Hepatic stellate cell (primary cell): ENCODE measurements at regions not wholly inside any gene's neighbourhood (a gene's known extent, or its start where the extent isn't known, plus 50 kb on each side); places are given as distances from the start of the nearest gene placed in this dataset.
"Not testable (repeated sequence)": the region's sequence is repeated elsewhere in the genome, so short reads cannot be mapped to it uniquely, and the experiment has no call there.

Experiments
- DNase-seq: peaks from one replicate; pipeline ENCODE4 v3.0.0; 2011; ENCODE audit warnings: low spot score

GRCh38 chr5:34189246-34189645, 146.2 kb upstream of the C1QTNF3 start:
- DNase-seq, result not testable (repeated sequence)

DNA sequence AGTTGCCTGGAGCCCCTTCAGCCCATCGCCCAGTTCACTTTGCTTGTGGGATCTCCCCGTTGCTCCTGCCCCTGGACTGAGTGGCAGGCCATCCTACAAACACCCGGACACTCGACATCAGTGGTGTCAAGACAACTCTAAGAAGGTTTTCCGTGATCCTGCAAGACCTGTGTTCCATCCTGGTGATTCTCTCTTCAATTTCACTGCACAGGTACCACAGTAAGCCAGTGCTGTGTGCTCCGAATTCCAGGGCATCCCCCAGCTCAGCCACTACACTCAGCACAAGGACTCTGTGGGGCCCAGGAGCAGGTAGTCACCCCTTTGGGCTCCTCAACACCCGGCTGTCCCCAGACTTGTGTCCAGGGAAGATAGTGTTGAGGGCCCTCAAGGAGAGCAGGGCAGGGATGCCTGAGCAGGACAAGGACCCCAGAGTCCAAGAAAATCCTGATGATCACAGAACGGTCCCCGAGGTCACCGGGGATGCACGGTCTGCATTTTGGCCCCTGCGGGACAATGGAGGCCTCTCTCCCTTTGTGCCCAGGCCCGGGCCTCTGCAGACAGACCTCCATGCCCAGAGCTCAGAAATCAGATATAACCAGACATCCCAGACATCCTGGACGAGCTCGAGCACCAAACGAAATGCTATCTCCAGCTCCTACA, 146.9 kb upstream of the C1QTNF3 start:
- DNase-seq, result peak; percentile 22

- DNase-seq, result not testable (repeated sequence)
Measured at GRCh38 chr5:34190466-34190865, 147.5 kb upstream of the C1QTNF3 start.

DNA sequence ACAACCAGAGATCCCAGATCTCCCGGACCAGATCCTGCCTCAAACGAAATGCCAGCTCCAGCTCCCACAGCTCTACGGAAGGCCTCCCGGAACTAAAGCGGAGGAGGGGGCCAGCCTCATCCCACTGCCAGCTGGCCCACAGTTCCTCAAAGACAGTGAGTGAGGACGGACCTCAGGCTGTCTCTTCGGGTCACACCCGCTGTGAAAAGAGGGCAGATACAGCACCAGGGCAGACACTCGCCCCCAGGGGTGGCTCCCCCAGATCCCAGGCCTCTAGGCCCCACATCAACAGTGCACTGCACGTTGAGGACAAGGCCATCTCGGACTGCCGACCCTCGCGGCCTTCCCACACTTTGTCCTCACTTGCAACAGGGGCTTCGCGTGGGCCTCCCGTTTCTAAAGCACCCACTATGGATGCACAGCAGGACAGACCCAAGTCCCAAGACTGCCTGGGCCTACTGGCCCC, 148.3 kb upstream of the C1QTNF3 start:
- DNase-seq, result not testable (repeated sequence)

DNA sequence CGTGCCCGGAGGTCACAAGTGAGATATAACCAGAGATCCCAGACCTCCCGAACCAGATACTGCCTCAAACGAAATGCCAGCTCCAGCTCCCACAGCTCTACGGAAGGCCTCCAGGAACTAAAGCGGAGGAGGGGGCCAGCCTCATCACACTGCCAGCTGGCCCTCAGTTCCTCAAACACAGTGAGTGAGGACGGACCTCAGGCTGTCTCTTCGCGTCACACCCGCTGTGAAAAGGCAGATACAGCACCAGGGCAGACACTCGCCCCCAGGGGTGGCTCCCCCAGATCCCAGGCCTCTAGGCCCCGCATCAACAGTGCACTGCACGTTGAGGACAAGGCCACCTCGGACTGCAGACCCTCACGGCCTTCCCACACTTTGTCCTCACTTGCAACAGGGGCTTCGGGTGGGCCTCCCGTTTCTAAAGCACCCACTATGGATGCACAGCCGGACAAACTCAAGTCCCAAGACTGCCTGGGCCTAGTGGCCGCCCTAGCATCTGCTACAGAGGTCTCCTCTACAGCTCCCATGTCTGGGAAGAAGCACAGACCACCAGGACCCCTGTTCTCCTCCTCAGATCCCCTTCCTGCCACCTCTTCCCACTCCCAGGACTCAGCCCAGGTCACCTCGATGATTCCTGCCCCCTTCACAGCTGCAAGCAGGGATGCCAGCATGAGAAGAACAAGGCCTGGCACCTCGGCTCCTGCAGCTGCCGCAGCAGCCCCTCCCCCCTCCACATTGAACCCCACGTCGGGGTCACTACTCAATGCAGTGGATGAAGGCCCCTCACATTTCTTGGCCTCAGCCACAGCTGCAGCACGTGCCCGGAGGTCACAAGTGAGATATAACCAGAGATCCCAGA, 149.3 kb upstream of the C1QTNF3 start:
- DNase-seq, result peak; percentile 6

GRCh38 chr5:34192923-34193262, 149.9 kb upstream of the C1QTNF3 start:
- not testable (repeated sequence) for DNase-seq

- not testable (repeated sequence) for DNase-seq
Measured at GRCh38 chr5:34193297-34193696, 150.3 kb upstream of the C1QTNF3 start.

- DNase-seq, result not testable (repeated sequence)
Measured at GRCh38 chr5:34193804-34194203, 150.8 kb upstream of the C1QTNF3 start.

- DNase-seq, result not testable (repeated sequence)
Measured at GRCh38 chr5:34196091-34196490, 153.1 kb upstream of the C1QTNF3 start.

DNA sequence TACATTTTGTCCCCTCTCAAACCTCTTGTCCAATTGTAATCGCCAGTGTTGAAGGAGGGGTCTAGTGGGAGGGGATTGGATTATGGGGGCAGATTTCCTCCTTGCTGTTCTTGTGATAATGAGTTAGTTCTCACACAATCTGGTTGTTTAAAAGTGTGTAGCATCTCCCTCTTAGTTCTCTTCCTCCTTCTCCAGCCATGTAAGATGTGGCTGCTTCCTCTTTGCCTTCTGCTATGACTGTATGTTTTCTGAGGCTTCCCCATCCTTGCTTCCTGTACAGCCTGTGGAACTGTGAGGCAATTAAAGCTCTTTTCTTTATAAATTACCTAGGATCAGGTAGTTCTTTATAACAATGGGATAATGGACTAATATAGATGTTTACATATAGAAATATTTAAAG, 162.3 kb upstream of the C1QTNF3 start:
- not testable (repeated sequence) for DNase-seq

- not testable (repeated sequence) for DNase-seq
Measured at GRCh38 chr5:34217386-34217785, 174.4 kb upstream of the C1QTNF3 start.

DNA sequence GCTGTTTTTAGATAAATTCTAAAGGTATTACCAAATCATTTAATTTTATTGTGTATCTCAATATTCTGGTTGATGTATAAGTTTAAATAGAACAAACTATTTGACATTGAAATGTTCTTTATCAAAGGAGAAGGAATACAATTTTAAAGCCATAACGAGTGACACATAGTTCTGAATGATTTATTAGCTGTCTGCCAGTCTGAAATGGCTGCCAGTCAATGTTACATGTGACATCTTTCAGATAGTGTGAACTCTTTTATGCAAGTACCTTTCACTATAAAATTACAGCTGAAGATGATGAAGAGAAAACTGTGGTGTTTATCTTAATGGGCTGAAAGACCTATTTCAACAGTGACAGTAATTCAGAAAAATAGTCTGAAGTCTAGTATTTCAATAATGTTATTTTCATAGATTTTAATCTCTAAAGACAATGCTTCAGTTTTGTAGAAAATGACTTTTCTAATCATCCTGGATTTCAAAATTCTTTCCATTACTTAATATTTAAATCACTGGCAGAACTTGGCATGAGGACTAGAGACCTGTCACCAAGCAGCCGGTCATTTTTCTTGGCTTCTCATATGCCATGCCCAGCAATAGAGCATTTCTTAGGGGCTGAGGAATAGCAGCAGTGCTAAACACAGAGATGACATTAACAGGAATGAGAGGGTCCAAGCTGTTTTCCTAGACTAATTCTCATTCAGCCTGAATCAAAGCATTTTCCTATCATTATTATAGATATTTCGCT, 178.5 kb upstream of the C1QTNF3 start:
- DNase-seq, result not testable (repeated sequence)

DNA sequence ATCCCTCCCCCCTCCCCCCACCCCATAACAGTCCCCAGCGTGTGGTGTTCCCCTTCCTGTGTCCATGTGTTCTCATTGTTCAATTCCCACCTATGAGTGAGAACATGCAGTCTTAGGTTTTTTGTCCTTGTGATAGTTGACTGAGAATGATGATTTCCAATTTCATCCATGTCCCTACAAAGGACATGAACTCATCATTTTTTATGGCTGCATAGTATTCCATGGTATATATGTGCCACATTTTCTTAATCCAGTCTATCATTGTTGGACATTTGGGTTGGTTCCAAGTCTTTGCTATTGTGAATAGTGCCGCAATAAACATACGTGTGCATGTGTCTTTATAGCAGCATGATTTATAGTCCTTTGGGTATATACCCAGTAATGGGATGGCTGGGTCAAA, 180.1 kb upstream of the C1QTNF3 start:
- not testable (repeated sequence) for DNase-seq

GRCh38 chr5:34230402-34230801, 187.4 kb upstream of the C1QTNF3 start:
- DNase-seq, result not testable (repeated sequence)

- not testable (repeated sequence) for DNase-seq
Measured at GRCh38 chr5:34243802-34244201, 200.8 kb upstream of the C1QTNF3 start.

GRCh38 chr5:34244281-34245031, 201.4 kb upstream of the C1QTNF3 start:
- DNase-seq, result not testable (repeated sequence)

DNA sequence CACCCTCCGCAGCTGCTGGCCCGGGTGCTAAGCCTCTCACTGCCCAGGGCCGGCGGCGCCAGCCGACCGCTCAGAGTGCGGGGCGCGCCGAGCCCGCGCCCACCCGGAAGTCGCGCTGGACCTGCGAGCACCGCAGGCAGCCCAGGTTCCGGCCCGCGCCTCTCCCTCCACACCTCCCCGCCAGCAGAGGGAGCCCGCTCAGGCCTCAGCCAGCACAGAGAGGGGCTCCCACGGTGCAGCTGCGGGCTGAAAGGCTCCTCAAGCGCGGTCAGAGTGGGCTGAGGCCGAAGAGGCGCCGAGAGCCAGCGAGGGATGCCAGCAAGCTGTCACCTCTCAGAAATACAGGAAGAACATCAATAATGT, 202.0 kb upstream of the C1QTNF3 start:
- not testable (repeated sequence) for DNase-seq

- not testable (repeated sequence) for DNase-seq
Measured at GRCh38 chr5:34245813-34246212, 202.8 kb upstream of the C1QTNF3 start.

GRCh38 chr5:34258598-34258997, 215.6 kb upstream of the C1QTNF3 start:
- DNase-seq, result not testable (repeated sequence)

DNA sequence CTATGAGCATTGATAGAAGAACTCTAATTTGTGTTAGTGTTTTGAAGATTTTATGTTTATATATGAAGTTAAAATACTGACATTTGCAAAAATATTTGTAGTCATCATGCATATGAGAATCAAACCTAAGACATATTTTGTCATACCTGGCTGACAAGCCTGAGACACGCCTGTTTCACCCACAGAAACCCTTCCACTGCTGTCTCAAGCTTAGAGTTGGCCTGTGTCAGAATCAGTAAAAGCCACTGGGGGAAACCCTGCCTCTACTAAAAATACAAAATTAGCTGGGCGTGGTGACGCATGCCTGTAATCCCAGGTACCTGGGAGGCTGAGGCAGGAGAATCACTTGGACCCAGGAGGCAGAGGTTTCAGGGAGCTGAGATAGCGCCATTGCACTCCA, 218.0 kb upstream of the C1QTNF3 start:
- DNase-seq, result not testable (repeated sequence)

DNA sequence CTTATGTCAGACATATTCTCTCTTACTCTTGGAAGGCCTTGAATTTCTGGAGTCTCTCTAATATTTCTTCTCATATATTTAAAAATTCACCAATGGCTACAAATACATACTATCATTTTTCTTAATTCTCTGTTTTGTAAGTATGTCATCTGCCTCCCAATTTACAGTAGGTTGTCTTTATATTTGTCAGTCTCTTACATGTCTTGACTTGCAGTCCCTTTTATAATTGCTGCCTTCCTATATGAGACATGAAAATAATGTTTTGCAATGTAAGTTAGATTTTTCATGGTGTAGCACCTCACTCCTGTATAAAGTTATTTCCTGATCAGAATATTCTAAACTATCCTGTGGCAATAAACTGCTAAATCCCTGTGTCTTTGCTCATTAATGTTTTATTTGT, 223.1 kb upstream of the C1QTNF3 start:
- DNase-seq, result not testable (repeated sequence)

DNA sequence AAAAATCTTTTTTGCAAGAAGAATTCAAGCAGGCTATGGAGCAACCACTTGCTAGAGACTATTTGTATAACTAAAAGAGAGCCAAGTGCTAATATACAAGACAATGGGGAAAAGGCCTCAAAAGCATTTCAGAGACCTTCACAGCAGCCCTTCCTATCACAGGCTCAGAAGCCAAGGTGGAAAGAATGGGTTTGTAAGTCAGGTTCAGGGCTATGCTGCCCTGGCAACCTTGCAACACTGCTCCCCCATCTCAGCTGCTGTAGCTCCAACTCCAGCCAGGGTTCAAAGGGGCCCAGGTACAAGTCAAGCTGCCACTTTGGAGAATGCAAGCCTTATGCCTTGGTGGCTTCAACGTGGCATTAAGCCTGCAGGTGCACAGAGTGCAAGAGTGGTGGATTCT, 253.7 kb upstream of the C1QTNF3 start:
- DNase-seq, result not testable (repeated sequence)
